Inflammatory macrophage treated with lipopolysaccharide for 1 hour (primary cell): ENCODE measurements at regions not wholly inside any gene's neighbourhood (a gene's known extent, or its start where the extent isn't known, plus 50 kb on each side); places are given as distances from the start of the nearest gene placed in this dataset.
A peak's percentile ranks its signal among the peaks of the same experiment; 100 is the strongest.
"Not testable (repeated sequence)": the region's sequence is repeated elsewhere in the genome, so short reads cannot be mapped to it uniquely, and the experiment has no call there.

Experiments
- DNase-seq, 2 donors: peaks; one replicate each; pipeline ENCODE4 v3.0.0-alpha.2; 2020 to 2022

DNA sequence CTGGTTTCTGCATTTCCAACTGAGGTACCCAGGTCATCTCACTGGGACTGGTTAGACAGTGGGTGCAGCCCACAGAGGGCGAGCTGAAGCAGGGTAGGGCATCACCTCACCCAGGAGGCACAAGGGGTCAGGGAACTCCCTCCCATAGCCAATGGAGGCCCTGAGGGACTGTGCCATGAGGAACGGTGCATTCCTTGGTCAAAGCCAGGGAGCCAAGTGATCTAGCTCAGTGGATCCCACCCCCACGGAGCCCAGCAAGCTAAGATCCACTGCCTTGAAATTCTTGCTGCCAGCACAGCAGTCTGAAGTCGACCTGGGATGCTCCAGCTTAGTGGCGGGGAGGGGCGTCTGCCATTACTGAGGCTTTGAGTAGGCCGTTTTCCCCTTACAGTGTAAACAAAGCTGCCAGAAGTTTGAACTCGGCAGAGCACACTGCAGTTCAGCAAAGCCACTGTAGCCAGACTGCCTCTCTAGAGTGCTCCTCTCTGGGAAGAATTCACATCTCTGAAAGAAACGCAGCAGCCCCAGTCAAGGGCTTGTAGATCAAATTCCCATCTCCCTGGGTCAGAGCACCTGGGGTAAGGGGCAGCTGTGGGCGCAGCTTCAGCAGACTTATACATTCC is 1386.6 kb upstream of the PCDH9 start:
- no peak for DNase-seq

DNA sequence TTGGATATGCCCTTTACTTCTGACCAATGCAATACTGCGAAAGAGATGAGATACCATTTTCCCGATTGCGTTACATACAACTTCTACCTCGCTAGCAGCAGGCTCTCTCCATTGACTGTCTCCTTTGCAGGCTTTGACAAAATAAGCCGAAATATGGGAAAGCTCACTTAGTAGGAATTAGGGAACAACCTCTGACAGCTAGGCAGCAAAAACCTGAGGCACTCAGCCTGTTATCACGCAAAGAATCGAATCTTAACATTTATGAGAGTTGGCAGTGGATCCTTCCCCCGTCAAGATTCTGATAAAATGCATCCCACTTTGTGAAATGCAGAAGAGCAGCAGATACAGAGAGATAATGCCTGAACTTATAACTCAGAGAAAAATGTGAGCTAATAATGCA is 1379.5 kb upstream of the PCDH9 start:
- no peak for DNase-seq

DNA sequence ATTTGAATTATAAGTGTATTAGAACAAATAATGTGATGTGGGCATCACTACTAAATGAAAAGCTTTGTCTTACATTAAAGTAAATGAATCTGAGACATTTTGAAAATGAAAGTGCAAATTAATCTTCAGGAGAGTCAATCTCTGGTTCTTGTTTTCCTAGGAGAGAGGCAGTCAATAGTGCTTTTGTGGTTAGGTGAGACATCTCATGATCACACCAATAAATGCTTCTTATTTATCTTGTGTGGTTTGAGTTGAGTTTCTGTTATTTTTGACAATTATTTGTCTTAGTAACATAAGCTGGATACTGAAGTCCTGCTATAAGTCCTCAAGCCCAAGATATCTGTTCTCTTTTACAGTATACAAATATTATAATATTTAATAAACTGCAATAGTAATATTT is 1378.0 kb upstream of the PCDH9 start:
- no peak for DNase-seq

DNA sequence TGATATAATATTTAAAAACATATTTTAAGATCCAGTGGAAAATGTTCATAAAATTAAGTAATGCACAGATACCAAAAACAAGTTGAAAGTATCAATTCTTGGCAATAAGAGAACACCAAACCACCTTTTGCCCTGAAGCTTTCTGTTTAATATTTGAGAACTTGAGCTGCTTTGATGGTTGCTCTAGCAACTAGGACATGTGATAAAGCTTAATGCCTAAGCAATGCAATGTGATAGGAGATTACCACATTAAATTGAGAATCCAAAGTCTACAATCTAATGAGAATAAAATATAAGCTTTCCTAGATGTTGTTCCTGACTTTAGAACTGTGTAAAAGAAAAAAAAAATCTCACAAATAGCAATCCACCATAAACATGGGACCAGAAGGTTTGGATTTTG is 1367.5 kb upstream of the PCDH9 start:
- DNase-seq: no peak

DNA sequence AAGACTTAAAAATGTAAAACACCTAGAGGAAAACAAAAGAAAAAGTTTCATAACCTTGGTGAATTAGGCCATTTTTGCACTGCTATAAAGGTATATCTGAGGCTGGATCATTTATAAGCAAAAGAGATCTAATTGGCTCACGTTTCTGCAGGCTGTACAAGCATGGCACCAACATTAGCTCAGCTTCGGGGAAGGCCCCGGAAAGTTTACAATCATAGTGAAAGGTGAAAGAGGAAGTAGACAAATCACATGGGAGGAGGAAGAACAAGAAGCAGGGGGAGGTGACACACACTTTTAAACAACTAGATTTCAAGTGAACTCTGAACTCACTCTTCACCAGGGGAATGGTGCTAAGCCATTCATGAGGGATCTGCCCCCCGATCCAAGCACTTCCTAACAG is 1358.5 kb upstream of the PCDH9 start:
- peak; percentile 1 to 11 for DNase-seq

DNA sequence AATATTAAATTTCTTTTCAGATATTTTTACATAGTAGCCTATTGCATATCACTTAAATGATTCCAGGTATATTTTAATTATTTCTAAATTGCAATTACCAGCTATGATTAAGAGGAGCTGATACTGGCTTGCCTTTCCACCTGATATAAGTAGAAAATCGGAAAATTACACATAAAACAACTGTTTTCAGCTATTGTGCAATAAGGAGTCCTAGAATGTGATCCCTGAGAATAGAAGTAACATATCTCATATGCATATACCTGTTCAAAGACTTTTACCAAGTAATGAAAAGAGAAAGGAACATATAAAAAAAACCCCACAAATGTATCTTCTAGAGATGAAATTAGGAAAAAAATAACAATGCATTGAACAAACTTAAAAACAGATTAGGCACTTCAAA is 1354.6 kb upstream of the PCDH9 start:
- no peak for DNase-seq

DNA sequence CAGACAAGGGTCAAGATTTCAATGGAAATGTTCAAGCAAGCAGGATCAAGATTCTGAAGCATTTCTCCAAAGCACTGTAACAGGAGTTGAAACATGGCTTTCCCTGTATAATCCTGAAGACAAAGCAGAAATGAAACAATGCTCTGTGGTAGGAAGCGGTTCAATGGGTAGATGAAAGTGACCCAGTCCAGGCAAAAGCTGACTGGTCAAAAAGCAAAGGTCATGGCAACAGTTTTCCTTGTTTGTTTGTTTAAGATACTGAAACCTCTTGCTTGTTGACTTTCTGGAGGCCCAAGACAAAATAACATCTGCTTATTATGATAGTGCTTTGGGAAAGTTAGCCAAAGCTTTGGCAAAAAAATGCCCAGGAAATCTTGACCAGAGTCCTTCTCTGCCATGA is 1343.9 kb upstream of the PCDH9 start:
- DNase-seq: no peak

DNA sequence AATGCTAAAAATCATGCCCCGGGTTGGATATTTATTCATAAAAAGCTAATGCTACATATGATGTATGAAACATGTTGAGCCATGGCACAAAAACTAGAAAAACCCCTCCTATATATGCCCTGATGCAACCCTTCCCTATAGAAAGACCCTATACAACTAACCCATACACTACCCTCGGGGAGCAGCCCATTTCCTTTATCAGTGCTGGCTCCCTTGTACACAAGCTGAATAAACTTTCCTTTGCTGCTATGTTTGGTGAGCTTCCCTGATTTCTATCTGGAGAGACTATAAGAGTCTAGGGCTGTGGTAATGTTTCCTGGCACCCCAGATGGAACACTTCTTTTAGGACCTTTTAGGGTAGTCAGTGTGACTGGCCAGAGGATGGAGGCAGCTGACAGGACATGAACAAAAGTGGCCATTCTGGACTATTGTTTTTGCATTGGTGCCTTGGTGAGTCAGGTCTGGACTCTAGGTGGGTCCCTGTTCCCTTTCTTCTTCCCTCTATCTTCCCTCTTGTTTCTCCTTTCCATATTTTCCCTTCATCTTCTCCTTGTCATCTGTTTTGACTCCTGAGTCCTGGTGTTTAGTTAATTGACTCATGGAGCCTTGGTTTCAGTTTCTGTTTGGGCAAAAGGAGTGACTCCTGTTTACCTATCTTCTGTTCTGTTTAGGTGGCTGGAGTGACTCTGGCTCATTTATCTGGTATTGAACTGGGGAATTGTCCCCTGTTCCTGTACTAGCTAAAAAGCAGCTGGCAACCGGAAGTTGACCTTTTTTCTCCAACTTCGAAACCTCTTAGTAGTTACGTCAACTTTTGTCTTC is 1321.8 kb upstream of the PCDH9 start:
- DNase-seq: no peak

DNA sequence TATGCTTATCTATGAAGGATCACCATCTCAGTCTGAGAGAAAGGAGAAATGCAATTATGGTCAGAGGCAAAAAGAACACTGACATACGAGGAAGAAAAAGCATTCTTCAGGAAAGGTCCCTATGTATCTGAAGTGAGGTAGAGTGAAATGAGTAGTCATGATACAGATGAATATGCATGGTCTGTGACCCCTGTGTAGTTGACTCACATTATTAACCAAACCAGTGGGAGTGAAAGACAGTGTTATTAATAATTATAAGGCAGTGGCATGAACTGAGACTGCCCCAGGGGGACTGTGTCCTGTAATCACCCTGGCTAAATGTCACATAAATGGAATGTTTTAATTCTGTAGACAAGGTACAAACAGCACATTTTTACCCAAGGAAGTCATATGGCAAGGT is 1320.2 kb upstream of the PCDH9 start:
- DNase-seq: no peak

DNA sequence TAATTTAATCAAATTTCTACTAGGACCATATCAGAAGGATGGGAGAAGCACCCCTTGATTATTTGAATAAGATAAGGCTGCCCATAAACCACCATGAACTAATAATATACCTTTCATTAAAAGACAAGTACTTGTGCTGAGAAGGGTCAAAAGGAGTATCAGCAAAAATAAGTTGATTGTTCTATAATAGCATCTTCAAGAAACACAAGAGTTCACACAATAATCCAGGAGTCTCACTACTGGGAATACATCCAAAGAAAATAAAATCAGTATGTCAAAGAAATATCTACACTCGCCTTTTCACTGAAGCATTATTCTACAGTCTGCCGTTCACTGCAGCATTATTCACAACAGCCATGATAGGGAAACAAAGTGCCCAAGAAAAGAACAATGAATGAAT is 1310.1 kb upstream of the PCDH9 start:
- no peak for DNase-seq

DNA sequence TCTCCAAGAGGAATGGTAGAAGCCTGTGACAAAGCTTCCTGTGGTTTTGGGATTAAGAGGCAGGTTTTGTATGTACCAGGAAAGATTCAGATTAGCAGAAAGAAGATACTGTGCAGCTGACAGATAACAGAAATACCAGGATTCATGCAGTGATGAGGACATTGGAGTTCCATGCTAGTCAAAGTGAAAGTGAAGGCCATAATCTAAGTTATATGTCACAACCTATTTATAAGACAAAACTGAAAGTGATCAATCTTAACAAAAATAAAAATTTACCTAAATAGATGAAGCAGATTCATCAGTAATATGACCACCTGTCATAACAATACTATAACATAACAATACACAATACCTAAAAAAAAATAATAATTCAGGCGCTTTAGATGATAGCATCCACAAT is 1305.2 kb upstream of the PCDH9 start:
- DNase-seq: no peak

DNA sequence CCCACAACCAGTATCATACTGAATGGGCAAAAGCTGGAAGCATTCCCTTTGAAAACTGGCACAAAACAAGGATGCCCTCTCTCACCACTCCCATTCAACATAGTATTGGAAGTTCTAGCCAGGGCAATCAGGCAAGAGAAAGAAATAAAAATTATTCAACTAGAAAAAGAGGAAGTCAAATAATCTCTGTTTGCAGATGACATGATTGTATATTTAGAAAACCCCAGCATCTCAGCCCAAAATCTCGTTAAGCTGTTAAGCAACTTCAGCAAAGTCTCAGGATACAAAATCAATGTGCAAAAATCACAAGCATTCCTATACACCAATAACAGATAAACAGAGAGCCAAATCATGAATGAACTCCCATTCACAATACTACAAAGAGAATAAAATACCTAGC is 1297.0 kb upstream of the PCDH9 start:
- DNase-seq: not testable (repeated sequence)

DNA sequence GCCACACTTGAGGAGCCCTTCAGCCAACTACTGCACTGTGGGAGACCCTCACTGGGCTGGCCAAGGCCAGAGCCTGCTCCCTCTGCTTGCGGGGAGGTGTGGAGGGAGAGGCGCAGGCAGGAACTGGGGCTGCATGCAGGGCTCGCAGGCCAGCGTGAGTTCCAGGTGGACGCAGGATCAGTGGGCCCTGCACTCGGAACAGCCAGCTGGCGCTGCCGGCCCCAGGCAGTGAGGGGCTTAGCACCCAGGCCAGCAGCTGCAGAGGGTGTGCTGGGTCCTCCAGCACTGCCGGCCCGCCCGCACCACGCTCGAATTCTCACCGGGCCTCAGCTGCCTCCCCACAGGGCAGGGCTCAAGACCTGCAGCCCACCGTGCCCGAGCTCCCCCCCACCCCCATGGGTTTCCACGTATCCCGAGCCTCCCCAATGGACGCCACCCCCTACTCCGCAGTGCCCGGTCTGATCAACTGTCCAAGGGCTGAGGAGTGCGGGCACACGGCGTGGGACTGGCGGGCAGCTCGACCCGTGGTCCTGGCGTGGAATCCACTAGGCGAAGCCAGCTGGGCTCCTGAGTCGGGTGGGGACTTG is 1293.8 kb upstream of the PCDH9 start:
- DNase-seq: no peak

DNA sequence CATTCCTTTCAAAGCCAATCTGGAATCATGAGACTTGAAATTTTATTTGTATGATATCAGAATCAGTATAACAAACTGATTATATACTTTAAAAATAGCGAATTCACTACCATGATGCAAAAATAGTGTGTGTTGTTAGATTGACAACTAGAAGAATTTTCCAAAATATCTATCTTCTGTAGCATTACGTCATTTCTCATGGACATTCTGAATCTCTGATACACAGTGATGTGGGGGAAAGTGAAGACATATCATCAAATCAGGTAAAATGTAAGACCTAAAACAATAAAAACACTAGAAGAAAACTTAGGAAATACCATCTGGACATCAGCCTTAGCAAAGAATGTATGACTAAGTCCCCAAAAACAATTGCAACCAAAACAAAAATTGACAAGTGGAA is 1292.0 kb upstream of the PCDH9 start:
- no peak for DNase-seq

DNA sequence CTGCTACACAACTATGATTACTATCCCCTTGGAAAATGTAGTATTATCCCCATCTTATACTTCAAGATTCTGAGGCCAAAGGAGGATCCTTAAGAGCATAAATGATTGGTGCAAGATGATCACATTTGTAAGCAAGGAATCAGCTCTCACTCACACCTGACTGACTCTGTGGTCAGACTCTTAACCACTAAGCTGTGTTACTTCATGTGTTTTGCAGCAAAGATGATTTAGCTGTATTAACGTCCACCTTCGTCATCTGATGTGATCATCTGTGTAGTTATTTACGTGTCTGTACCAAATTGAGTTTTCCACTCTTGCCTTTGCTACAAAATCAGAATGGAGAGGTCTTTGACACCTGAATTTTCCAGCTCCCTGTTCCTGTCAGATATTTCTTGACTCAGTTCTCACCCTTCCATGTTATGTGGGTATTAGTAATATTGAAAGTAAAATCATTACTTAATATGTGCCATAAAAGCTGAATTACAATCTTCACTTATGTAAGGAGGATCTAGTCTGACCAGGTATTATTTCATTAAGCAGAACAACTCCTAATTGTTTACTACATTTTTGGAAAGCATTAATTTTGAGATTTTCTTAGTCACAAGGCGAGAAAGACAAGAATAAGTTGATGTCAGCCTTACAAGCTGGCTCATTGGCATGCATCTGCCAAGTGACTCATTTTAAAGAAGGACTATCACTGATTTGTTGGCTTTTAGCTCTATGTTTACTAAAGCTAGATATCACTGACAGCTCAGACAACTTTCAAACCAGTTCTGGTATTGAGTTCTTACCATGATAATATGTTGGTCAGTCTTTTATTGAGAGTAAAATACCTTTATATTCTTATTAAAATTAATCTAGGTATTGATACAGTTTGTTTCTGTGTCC is 1279.8 kb upstream of the PCDH9 start:
- no peak for DNase-seq

DNA sequence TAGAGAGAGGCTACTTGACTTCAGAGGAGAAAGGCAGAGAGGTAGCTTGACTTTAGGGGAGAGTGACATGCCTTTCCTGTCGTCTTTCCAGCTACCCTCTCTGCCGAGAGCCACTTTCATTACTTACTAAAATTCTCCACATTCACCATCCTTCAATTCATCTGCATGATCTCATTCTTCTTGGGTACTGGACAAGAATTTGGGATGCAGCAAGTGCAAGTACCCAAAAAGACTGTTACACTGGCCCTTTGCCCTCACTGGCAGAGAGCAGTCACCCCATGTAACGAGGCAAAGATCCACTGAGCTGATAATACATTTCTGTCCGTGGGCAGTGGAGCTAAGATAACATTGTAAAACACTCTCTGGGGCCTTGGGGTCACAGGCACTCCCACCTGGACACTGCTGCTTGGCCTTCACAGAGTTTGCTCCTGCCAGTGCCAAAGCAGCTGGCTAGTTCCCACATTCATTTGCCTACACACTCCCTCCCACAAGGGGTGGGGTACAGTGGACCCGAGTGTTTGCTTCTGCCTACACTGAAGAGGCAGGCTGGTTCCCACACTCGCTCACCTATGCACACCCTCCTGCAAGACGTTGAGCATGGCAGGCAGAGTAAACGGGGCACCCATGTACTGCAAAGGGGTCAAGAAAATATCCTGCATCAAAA is 1276.9 kb upstream of the PCDH9 start:
- no peak for DNase-seq

DNA sequence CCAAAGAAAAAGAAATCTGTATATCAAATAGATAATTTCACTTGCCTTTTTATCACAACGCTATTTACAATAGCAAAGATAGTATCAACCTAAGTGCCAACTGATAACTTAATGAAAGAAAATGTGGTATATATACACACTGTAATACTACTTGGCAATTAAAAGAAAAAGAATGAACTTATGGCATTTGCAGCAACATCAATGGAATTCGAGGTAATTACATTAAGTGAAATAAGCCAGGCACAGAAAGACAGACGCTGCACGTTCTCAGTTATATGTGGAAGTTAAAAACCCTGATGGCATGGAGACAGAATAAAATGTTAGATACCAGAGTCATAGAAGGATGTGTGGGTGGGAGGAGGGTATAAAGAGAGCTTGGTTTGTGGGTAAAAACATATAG is 1260.5 kb upstream of the PCDH9 start:
- DNase-seq: no peak

DNA sequence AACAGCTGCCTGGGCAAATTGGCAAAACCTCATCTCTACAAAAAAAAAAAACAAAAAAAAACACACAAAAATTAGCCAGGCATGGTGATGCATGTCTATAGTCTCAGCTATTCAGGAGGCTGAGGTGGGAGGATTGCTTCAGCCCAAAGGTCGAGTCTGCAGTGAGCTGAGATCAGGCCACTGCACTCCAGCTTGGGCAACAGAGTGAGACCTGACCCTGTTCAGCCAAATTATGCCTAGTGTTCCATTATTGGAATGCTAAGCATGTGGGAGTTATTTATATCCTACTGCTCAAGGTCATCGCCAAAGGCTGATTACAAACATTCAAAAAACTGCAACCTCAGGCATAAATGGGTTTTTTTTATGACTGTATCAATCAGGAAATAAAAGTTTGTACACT is 1251.0 kb upstream of the PCDH9 start:
- DNase-seq: no peak

DNA sequence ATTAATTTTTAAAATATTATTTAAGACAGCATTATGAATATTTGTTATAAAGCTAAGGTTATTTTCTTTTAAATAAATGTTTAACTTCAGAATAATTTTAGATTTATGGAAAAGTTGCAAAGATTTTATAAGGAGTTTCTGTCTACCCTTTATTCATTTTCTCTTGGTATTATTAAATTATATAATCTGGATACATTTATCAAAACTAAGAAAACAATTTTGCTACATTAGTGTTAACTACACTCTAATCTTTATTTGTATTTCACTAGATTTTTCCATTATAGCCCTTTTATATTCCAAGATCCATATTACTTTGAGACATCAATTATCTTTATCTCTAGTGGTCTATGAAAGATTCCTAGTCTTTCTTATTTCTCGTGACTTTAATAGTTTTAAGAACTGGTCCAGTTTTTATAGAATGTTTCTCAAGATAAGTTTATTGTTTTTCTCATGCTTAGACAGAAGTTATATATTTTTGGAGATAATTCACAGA is 1243.7 kb upstream of the PCDH9 start:
- no peak for DNase-seq

DNA sequence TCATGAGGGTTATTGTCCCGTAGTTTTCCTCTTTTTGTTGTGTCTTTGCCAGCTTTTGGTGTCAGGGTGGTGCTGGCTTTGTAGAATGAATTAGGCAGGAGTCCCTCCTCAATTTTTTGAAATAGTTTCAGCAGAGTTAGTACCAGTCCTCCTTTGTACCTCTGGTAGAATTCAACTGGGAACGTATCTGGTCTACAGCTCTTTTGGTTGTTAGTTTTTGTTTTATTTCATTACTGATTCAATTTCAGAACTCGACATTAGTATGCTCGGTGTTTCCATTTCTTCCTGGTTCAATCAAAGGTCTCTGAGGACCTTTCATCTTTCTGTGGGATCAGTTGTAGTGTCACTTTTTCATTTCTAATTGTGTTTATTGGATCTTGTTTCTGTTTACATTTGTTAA is 1237.0 kb upstream of the PCDH9 start:
- no peak for DNase-seq

DNA sequence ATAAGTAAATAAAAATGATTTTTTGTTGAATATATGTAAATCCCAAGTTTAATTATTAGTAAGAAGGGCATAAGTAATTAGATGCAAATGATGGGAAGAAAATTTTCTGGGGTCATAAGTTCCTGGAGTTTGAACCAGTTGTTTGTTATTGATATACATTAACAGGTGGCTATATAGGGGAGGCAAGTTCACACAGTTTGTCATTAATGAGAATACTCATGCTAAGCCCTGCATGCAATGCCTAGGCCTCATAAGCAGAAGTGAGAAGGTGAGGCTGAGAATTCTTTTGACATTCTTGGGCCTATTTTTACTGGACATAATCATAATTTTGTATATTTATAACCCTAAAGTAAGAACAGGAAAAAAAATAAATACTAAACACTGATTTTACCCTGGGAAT is 1210.7 kb upstream of the PCDH9 start:
- DNase-seq: no peak

DNA sequence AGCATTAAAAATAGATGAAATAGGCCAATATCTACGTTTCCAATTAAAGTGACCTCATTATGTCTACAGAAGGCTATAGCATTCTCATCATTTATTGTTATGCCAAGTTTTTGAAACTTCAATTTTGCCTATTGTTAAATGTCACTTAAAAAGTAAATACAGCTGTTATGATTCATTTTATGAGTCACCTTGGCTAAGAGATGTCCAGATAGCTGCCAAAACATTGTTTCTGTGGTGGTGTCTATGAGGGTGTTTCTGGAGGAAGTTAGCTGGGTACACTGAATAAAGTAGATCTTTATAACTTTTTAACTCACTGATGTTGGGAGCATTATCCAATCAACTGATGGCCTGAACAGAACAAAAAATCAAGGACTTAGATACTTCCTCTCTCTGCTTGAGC is 1209.7 kb upstream of the PCDH9 start:
- no peak for DNase-seq

DNA sequence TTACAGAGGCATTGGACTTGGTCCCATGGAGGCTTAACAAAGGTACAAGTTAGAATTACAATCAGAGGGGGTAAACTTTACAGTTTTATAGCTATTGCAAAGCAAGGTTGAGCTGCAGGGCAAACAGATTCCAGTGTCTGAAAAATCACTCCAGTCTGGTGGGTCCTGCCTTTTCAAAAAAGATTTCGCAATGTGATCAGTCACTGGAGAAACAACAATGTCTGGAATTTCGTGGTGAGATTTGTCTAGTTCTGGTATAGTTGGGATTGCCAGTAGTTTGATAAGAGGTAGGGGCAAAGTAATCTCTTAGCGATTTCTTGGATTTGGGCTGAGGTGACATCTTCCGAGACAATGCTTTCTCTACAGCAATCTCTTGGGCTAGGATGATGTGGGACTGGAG is 1198.2 kb upstream of the PCDH9 start:
- DNase-seq: no peak
